ENCODE measurements at regions not wholly inside any gene's neighbourhood (a gene's known extent, or its start where the extent isn't known, plus 50 kb on each side); places are given as distances from the start of the nearest gene placed in this dataset.

- Mint-ChIP-seq H3K4me3 (ENCODE audit: unreplicated experiment) (no peak overlapping the region), H3K36me3 (ENCODE audit: insufficient read depth, unreplicated experiment) (no peaks in the 10 kb centered on the region), H3K9me3 (ENCODE audit: unreplicated experiment) (no peaks in the 10 kb centered on the region), H3K27me3 (ENCODE audit: insufficient read depth, unreplicated experiment) (no peaks in the 10 kb centered on the region), H3K4me1 (ENCODE audit: insufficient read depth, unreplicated experiment) (no peaks in the 10 kb centered on the region), H3K27ac (ENCODE audit: low read depth, unreplicated experiment) (no peak overlapping the region)
- POLR2A ChIA-PET = no interaction called here
- CTCF ChIA-PET = no interaction called here
- no peak for DNase-seq (ENCODE audit: unreplicated experiment)
- intact Hi-C loops (cut with micrococcal nuclease) = no loop called here
- no peak for TF ChIP-seq CTCF (IDR thresholded peaks at IDR 0.05; ENCODE audit: unreplicated experiment)
- BruUV-seq (replicated peaks) = no TSS peak
Measured at GRCh38 chr2:52676056-52676455, 1091.5 kb upstream of the CHAC2 start.

- H3K4me1 Mint-ChIP-seq (ENCODE audit: insufficient read depth, unreplicated experiment) = peaks cover 5% of the 10 kb centered on the region
- BruUV-seq (replicated peaks) = no TSS peak
- POLR2A ChIA-PET = no interaction called here
- intact Hi-C loops (cut with micrococcal nuclease) = no loop called here
- H3K36me3 Mint-ChIP-seq (ENCODE audit: insufficient read depth, unreplicated experiment) = no peaks in the 10 kb centered on the region
- H3K9me3 Mint-ChIP-seq (ENCODE audit: unreplicated experiment) = no peaks in the 10 kb centered on the region
- TF ChIP-seq CTCF (IDR thresholded peaks at IDR 0.05; ENCODE audit: unreplicated experiment) = no peak
- no peak overlapping the region for H3K27ac Mint-ChIP-seq (ENCODE audit: low read depth, unreplicated experiment)
- CTCF ChIA-PET = interaction anchor here (0.6 kb wide), 1 partner anchor 8 kb away, joined by 3 read pairs; no protein-coding TSS in a partner anchor
- no peaks in the 10 kb centered on the region for H3K27me3 Mint-ChIP-seq (ENCODE audit: insufficient read depth, unreplicated experiment)
- H3K4me3 Mint-ChIP-seq (ENCODE audit: unreplicated experiment) = no peak overlapping the region
- DNase-seq (ENCODE audit: unreplicated experiment) = no peak
Measured at GRCh38 chr2:52668724-52669123, 1098.9 kb upstream of the CHAC2 start.

- ChIA-PET POLR2A (no interaction called here), CTCF (no interaction called here)
- Mint-ChIP-seq H3K9me3 (ENCODE audit: unreplicated experiment) (peaks cover 7% of the 10 kb centered on the region), H3K27ac (ENCODE audit: low read depth, unreplicated experiment) (no peak overlapping the region), H3K27me3 (ENCODE audit: insufficient read depth, unreplicated experiment) (no peaks in the 10 kb centered on the region), H3K4me1 (ENCODE audit: insufficient read depth, unreplicated experiment) (no peaks in the 10 kb centered on the region), H3K4me3 (ENCODE audit: unreplicated experiment) (no peak overlapping the region), H3K36me3 (ENCODE audit: insufficient read depth, unreplicated experiment) (no peaks in the 10 kb centered on the region)
- intact Hi-C loops (cut with micrococcal nuclease) = no loop called here
- no peak for TF ChIP-seq CTCF (IDR thresholded peaks at IDR 0.05; ENCODE audit: unreplicated experiment)
- no peak for DNase-seq (ENCODE audit: unreplicated experiment)
- no TSS peak for BruUV-seq (replicated peaks)
Measured at GRCh38 chr2:52659546-52659945, 1108.1 kb upstream of the CHAC2 start.

GRCh38 chr2:52658598-52658997, 1109.0 kb upstream of the CHAC2 start:
- no peak overlapping the region for H3K4me3 Mint-ChIP-seq (ENCODE audit: unreplicated experiment)
- no peak overlapping the region for H3K27ac Mint-ChIP-seq (ENCODE audit: low read depth, unreplicated experiment)
- intact Hi-C loops (cut with micrococcal nuclease) = no loop called here
- DNase-seq (ENCODE audit: unreplicated experiment) = peak; percentile 2
- H3K27me3 Mint-ChIP-seq (ENCODE audit: insufficient read depth, unreplicated experiment) = no peaks in the 10 kb centered on the region
- no peaks in the 10 kb centered on the region for H3K4me1 Mint-ChIP-seq (ENCODE audit: insufficient read depth, unreplicated experiment)
- BruUV-seq (replicated peaks) = no TSS peak
- H3K36me3 Mint-ChIP-seq (ENCODE audit: insufficient read depth, unreplicated experiment) = no peaks in the 10 kb centered on the region
- ChIA-PET POLR2A (no interaction called here), CTCF (interaction anchor here (0.6 kb wide), 1 partner anchor 979 kb away, joined by 3 read pairs; no protein-coding TSS in a partner anchor)
- no peak for TF ChIP-seq CTCF (IDR thresholded peaks at IDR 0.05; ENCODE audit: unreplicated experiment)
- H3K9me3 Mint-ChIP-seq (ENCODE audit: unreplicated experiment) = peaks cover 7% of the 10 kb centered on the region
